ENCODE measurements at regions not wholly inside any gene's neighbourhood (a gene's known extent, or its start where the extent isn't known, plus 50 kb on each side); places are given as distances from the start of the nearest gene placed in this dataset.

DNA sequence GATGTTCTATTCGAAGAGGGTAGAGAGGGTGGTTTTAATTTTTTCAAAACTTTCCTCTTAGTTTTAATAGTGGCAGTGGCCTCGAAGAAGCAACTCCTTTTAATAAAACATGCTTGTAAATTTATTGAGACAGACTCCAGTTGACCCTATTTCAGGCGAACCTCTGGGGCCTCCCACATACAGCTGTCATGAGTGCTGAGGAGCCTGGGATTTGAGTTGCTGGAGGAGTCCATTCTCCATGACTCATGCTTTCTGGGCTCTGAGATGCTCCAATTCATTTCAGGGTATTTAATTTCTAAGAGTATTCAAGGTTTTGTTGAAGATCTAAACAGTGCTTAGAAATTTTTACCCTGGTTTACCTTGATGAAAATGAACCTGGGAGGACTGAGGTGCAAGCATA is 580.4 kb downstream of the CBLN4 start:
- TF ChIP-seq ARNTL (CRISPR knock-in tag; IDR thresholded peaks at IDR 0.05; ENCODE audit: borderline replicate concordance, low read depth) (no peak), GLIS3 (CRISPR knock-in tag; IDR thresholded peaks at IDR 0.05) (no peak), RARB (CRISPR knock-in tag; IDR thresholded peaks at IDR 0.05) (no peak), OSR1 (CRISPR knock-in tag; IDR thresholded peaks at IDR 0.05) (no peak), CSDC2 (CRISPR knock-in tag; IDR thresholded peaks at IDR 0.05) (no peak), ZFP30 (CRISPR knock-in tag; IDR thresholded peaks at IDR 0.05) (no peak), ZC3H10 (CRISPR knock-in tag; IDR thresholded peaks at IDR 0.05) (no peak), BACH2 (CRISPR knock-in tag; IDR thresholded peaks at IDR 0.05; ENCODE audit: borderline replicate concordance) (no peak), TCF4 (CRISPR knock-in tag; IDR thresholded peaks at IDR 0.05; ENCODE audit: borderline replicate concordance) (no peak), PPARA (CRISPR knock-in tag; IDR thresholded peaks at IDR 0.05; ENCODE audit: borderline replicate concordance) (no peak)
- TF ChIP-seq, protein P1, sequence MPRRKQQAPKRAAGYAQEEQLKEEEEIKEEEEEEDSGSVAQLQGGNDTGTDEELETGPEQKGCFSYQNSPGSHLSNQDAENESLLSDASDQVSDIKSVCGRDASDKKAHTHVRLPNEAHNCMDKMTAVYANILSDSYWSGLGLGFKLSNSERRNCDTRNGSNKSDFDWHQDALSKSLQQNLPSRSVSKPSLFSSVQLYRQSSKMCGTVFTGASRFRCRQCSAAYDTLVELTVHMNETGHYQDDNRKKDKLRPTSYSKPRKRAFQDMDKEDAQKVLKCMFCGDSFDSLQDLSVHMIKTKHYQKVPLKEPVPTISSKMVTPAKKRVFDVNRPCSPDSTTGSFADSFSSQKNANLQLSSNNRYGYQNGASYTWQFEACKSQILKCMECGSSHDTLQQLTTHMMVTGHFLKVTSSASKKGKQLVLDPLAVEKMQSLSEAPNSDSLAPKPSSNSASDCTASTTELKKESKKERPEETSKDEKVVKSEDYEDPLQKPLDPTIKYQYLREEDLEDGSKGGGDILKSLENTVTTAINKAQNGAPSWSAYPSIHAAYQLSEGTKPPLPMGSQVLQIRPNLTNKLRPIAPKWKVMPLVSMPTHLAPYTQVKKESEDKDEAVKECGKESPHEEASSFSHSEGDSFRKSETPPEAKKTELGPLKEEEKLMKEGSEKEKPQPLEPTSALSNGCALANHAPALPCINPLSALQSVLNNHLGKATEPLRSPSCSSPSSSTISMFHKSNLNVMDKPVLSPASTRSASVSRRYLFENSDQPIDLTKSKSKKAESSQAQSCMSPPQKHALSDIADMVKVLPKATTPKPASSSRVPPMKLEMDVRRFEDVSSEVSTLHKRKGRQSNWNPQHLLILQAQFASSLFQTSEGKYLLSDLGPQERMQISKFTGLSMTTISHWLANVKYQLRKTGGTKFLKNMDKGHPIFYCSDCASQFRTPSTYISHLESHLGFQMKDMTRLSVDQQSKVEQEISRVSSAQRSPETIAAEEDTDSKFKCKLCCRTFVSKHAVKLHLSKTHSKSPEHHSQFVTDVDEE (CRISPR knock-in tag; IDR thresholded peaks at IDR 0.05) = no peak
- TF ChIP-seq, protein P2, sequence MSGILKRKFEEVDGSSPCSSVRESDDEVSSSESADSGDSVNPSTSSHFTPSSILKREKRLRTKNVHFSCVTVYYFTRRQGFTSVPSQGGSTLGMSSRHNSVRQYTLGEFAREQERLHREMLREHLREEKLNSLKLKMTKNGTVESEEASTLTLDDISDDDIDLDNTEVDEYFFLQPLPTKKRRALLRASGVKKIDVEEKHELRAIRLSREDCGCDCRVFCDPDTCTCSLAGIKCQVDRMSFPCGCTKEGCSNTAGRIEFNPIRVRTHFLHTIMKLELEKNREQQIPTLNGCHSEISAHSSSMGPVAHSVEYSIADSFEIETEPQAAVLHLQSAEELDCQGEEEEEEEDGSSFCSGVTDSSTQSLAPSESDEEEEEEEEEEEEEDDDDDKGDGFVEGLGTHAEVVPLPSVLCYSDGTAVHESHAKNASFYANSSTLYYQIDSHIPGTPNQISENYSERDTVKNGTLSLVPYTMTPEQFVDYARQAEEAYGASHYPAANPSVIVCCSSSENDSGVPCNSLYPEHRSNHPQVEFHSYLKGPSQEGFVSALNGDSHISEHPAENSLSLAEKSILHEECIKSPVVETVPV (CRISPR knock-in tag; IDR thresholded peaks at IDR 0.05) = no peak
- TF ChIP-seq, protein P3, sequence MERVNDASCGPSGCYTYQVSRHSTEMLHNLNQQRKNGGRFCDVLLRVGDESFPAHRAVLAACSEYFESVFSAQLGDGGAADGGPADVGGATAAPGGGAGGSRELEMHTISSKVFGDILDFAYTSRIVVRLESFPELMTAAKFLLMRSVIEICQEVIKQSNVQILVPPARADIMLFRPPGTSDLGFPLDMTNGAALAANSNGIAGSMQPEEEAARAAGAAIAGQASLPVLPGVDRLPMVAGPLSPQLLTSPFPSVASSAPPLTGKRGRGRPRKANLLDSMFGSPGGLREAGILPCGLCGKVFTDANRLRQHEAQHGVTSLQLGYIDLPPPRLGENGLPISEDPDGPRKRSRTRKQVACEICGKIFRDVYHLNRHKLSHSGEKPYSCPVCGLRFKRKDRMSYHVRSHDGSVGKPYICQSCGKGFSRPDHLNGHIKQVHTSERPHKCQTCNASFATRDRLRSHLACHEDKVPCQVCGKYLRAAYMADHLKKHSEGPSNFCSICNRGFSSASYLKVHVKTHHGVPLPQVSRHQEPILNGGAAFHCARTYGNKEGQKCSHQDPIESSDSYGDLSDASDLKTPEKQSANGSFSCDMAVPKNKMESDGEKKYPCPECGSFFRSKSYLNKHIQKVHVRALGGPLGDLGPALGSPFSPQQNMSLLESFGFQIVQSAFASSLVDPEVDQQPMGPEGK (CRISPR knock-in tag; IDR thresholded peaks at IDR 0.05; ENCODE audit: borderline replicate concordance) = no peak
- TF ChIP-seq, protein P4, sequence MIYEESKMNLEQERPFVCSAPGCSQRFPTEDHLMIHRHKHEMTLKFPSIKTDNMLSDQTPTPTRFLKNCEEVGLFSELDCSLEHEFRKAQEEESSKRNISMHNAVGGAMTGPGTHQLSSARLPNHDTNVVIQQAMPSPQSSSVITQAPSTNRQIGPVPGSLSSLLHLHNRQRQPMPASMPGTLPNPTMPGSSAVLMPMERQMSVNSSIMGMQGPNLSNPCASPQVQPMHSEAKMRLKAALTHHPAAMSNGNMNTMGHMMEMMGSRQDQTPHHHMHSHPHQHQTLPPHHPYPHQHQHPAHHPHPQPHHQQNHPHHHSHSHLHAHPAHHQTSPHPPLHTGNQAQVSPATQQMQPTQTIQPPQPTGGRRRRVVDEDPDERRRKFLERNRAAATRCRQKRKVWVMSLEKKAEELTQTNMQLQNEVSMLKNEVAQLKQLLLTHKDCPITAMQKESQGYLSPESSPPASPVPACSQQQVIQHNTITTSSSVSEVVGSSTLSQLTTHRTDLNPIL (CRISPR knock-in tag; IDR thresholded peaks at IDR 0.05; ENCODE audit: low read depth) = no peak

Measured in SK-N-SH treated with all-trans-retinoic acid at 6 μM for 48 hours (cell line).